DOHH2 (cell line): ENCODE measurements at regions not wholly inside any gene's neighbourhood (a gene's known extent, or its start where the extent isn't known, plus 50 kb on each side); places are given as distances from the start of the nearest gene placed in this dataset.

Experiments used
- H3F3A ChIP-seq: fragments of 200-600 bp; sonication (generic), shearing (Covaris generic); 2 replicates; pipeline ENCODE4 v1.6.0; 2016; ENCODE audit warnings: antibody characterized with exemption, mild to moderate bottlenecking; ENCODE audit not compliant: control insufficient read depth, insufficient read depth
- H3K27ac ChIP-seq: fragments of 200-600 bp; sonication (generic); 2 replicates; pipeline ENCODE4 v1.5.1; 2014; ENCODE audit warnings: low read depth, mild to moderate bottlenecking, low read length, moderate library complexity
- H3K27me3 ChIP-seq: fragments of 200-600 bp; sonication (generic); 2 replicates; pipeline ENCODE4 v1.6.1; 2014; ENCODE audit warnings: mild to moderate bottlenecking, low read length, mixed read lengths; ENCODE audit not compliant: control insufficient read depth
- H3K36me3 ChIP-seq: fragments of 200-600 bp; sonication (generic); 2 replicates; pipeline ENCODE4 v1.6.1; 2014; ENCODE audit warnings: mild to moderate bottlenecking, low read length, moderate library complexity, mixed read lengths; ENCODE audit not compliant: control insufficient read depth
- H3K4me1 ChIP-seq: fragments of 200-600 bp; sonication (generic); 2 replicates; pipeline ENCODE4 v1.6.1; 2014; ENCODE audit warnings: mild to moderate bottlenecking, low read length, mixed read lengths; ENCODE audit not compliant: control insufficient read depth
- H3K4me2 ChIP-seq: fragments of 200-600 bp; sonication (generic); 2 replicates; pipeline ENCODE4 v1.6.0; 2014; ENCODE audit warnings: mild to moderate bottlenecking, low read length, moderate library complexity
- H3K4me3 ChIP-seq: fragments of 200-600 bp; sonication (generic); 2 replicates; pipeline ENCODE4 v1.5.1; 2014; ENCODE audit warnings: mild to moderate bottlenecking, low read length, mixed read lengths
- H3K79me2 ChIP-seq: fragments of 200-600 bp; sonication (generic); 2 replicates; pipeline ENCODE4 v1.6.1; 2014; ENCODE audit warnings: mild to moderate bottlenecking, low read length, mixed read lengths; ENCODE audit not compliant: control insufficient read depth
- H3K9me2 ChIP-seq: fragments of 200-600 bp; sonication (generic); replicated peaks from 2 replicates; pipeline ENCODE4 v1.6.1; 2014; ENCODE audit warnings: mild to moderate bottlenecking, low read length, mixed read lengths; ENCODE audit not compliant: control insufficient read depth
- H3K9me3 ChIP-seq: fragments of 200-600 bp; sonication (generic); 2 replicates; pipeline ENCODE4 v1.6.1; 2014; ENCODE audit warnings: antibody characterized with exemption, low read length, mixed read lengths; ENCODE audit not compliant: control insufficient read depth, insufficient read depth
- H4K20me1 ChIP-seq: fragments of 200-600 bp; sonication (generic); 2 replicates; pipeline ENCODE4 v1.6.0; 2014; ENCODE audit warnings: low read depth, mild to moderate bottlenecking, antibody characterized with exemption, low read length, moderate library complexity; ENCODE audit not compliant: control insufficient read depth, insufficient read depth
- CTCF ChIP-seq: fragments of 200-600 bp; sonication (generic); IDR thresholded peaks from one replicate; pipeline ENCODE4 v1.5.1; 2014; ENCODE audit warnings: antibody characterized with exemption, mild to moderate bottlenecking, low read depth, low read length; ENCODE audit not compliant: poor library complexity, severe bottlenecking
- EZH2phosphoT487 ChIP-seq: fragments of 200-600 bp; sonication (generic); IDR thresholded peaks from 2 replicates; pipeline ENCODE4 v1.6.1; 2017; ENCODE audit warnings: borderline replicate concordance, mild to moderate bottlenecking, antibody characterized with exemption, low read length, moderate library complexity, mixed read lengths

- no peaks in the 10 kb centered on the region for H3K9me2 ChIP-seq
- no peaks in the 10 kb centered on the region; the same call in 1 of the 2 replicates for H3F3A ChIP-seq
- no peaks in the 10 kb centered on the region for H3K36me3 ChIP-seq
- H3K27me3 ChIP-seq: no peaks in the 10 kb centered on the region
- H4K20me1 ChIP-seq: no peaks in the 10 kb centered on the region
- TF ChIP-seq EZH2phosphoT487 (no peak), CTCF (peak; percentile 86)
- H3K4me2 ChIP-seq: peak overlapping the region; percentile 84
- H3K27ac ChIP-seq: no peak overlapping the region
- H3K4me3 ChIP-seq: peak overlapping the region; percentile 65
- H3K9me3 ChIP-seq: no peaks in the 10 kb centered on the region
- H3K4me1 ChIP-seq: peaks cover 43% of the 10 kb centered on the region
- no peaks in the 10 kb centered on the region for H3K79me2 ChIP-seq
Observed at GRCh38 chr15:85296615-85297402, 83.6 kb upstream of the AKAP13 start.

GRCh38 chr15:85297537-85297936 is 82.9 kb upstream of the AKAP13 start:
- TF ChIP-seq EZH2phosphoT487: no peak
- TF ChIP-seq CTCF: no peak
- no peaks in the 10 kb centered on the region for H3K36me3 ChIP-seq
- no peaks in the 10 kb centered on the region for H3K9me3 ChIP-seq
- H3K79me2 ChIP-seq: no peaks in the 10 kb centered on the region
- peak overlapping the region; percentile 84 for H3K4me2 ChIP-seq
- H3K27ac ChIP-seq: no peak overlapping the region
- no peak overlapping the region; the same call in 1 of the 2 replicates for H3K4me3 ChIP-seq
- no peaks in the 10 kb centered on the region for H3K27me3 ChIP-seq
- no peaks in the 10 kb centered on the region for H3K9me2 ChIP-seq
- H4K20me1 ChIP-seq: no peaks in the 10 kb centered on the region
- H3K4me1 ChIP-seq: peaks cover 43% of the 10 kb centered on the region
- H3F3A ChIP-seq: no peaks in the 10 kb centered on the region; the same call in 1 of the 2 replicates

GRCh38 chr15:85298366-85298765 is 82.0 kb upstream of the AKAP13 start:
- Histone ChIP-seq H3F3A (no peaks in the 10 kb centered on the region; the same call in 1 of the 2 replicates), H3K27me3 (no peaks in the 10 kb centered on the region), H3K79me2 (no peaks in the 10 kb centered on the region), H4K20me1 (no peaks in the 10 kb centered on the region), H3K4me1 (peaks cover 43% of the 10 kb centered on the region), H3K4me3 (no peak overlapping the region), H3K4me2 (no peak overlapping the region), H3K9me2 (no peaks in the 10 kb centered on the region), H3K9me3 (no peaks in the 10 kb centered on the region), H3K36me3 (no peaks in the 10 kb centered on the region), H3K27ac (no peak overlapping the region; the same call in 1 of the 2 replicates)
- no peak for TF ChIP-seq EZH2phosphoT487

GRCh38 chr15:85298941-85299340 is 81.5 kb upstream of the AKAP13 start:
- peak overlapping the region; percentile 30; the same call in 1 of the 2 replicates for H3K4me2 ChIP-seq
- H4K20me1 ChIP-seq: no peaks in the 10 kb centered on the region
- no peaks in the 10 kb centered on the region for H3K36me3 ChIP-seq
- peaks cover 43% of the 10 kb centered on the region for H3K4me1 ChIP-seq
- H3K27me3 ChIP-seq: no peaks in the 10 kb centered on the region
- no peak overlapping the region for H3K4me3 ChIP-seq
- H3K27ac ChIP-seq: no peak overlapping the region; the same call in 1 of the 2 replicates
- no peaks in the 10 kb centered on the region for H3K79me2 ChIP-seq
- no peak for TF ChIP-seq CTCF
- no peak for TF ChIP-seq EZH2phosphoT487
- H3K9me3 ChIP-seq: no peaks in the 10 kb centered on the region
- no peaks in the 10 kb centered on the region; the same call in 1 of the 2 replicates for H3F3A ChIP-seq
- no peaks in the 10 kb centered on the region for H3K9me2 ChIP-seq
